MCF 10A (cell line): ENCODE measurements at regions not wholly inside any gene's neighbourhood (a gene's known extent, or its start where the extent isn't known, plus 50 kb on each side); places are given as distances from the start of the nearest gene placed in this dataset.

Experiments
- BruUV-seq: library from RNA; stranded (reverse); fragments of 400-500 nt; replicated peaks from 2 replicates; lab custom pipeline; 2021; lab: Mats Ljungman, UMichigan
- CTCF ChIA-PET: fragments of 300-600 bp; sonication (Branson Sonifier 250); formaldehyde crosslinking; extraction: SDS; loops from one replicate; lab custom pipeline; 2021; ENCODE audit warnings: antibody characterized with exemption, inconsistent platforms; lab: Yijun Ruan, JAX
- POLR2A ChIA-PET: fragments of 300-600, 350-650 bp; sonication (Branson Sonifier 250); formaldehyde crosslinking; extraction: SDS; loops from one replicate; lab custom pipeline; 2020; ENCODE audit warnings: antibody characterized with exemption, inconsistent platforms; lab: Yijun Ruan, JAX
- DNase-seq: peaks from one replicate; pipeline ENCODE4 v3.0.0-alpha.2; 2018; ENCODE audit not compliant: unreplicated experiment
- H3K27ac Mint-ChIP-seq: one replicate; pipeline ENCODE4 v1.8.0; 2022; ENCODE audit warnings: mild to moderate bottlenecking, low read depth, mixed read lengths; ENCODE audit not compliant: unreplicated experiment
- H3K27me3 Mint-ChIP-seq: one replicate; pipeline ENCODE4 v1.8.0; 2022; ENCODE audit warnings: mixed read lengths; ENCODE audit not compliant: insufficient read depth, unreplicated experiment
- H3K36me3 Mint-ChIP-seq: one replicate; pipeline ENCODE4 v1.8.0; 2022; ENCODE audit warnings: mild to moderate bottlenecking, moderate library complexity, mixed read lengths; ENCODE audit not compliant: insufficient read depth, unreplicated experiment
- H3K4me1 Mint-ChIP-seq: one replicate; pipeline ENCODE4 v1.8.0; 2022; ENCODE audit warnings: mixed read lengths; ENCODE audit not compliant: insufficient read depth, unreplicated experiment
- H3K4me3 Mint-ChIP-seq: one replicate; pipeline ENCODE4 v1.8.0; 2022; ENCODE audit warnings: mild to moderate bottlenecking, moderate library complexity, mixed read lengths; ENCODE audit not compliant: unreplicated experiment
- H3K9me3 Mint-ChIP-seq: one replicate; pipeline ENCODE4 v1.8.0; 2022; ENCODE audit warnings: mixed read lengths; ENCODE audit not compliant: unreplicated experiment
- intact Hi-C: fragments of 100-400 bp; cut with micrococcal nuclease; formaldehyde crosslinking; loops from 2 replicates; pipeline ENCODE4 v1.14.1; 2022
- TF ChIP-seq, protein P1 (sequence below): fragments of 200-600 bp; IDR thresholded peaks from one replicate; pipeline ENCODE4 v1.8.0; 2022; ENCODE audit warnings: antibody characterized with exemption, mild to moderate bottlenecking; ENCODE audit not compliant: unreplicated experiment

GRCh38 chr16:79484237-79484636, 116.3 kb downstream of the MAF start:
- TF ChIP-seq, protein P1, sequence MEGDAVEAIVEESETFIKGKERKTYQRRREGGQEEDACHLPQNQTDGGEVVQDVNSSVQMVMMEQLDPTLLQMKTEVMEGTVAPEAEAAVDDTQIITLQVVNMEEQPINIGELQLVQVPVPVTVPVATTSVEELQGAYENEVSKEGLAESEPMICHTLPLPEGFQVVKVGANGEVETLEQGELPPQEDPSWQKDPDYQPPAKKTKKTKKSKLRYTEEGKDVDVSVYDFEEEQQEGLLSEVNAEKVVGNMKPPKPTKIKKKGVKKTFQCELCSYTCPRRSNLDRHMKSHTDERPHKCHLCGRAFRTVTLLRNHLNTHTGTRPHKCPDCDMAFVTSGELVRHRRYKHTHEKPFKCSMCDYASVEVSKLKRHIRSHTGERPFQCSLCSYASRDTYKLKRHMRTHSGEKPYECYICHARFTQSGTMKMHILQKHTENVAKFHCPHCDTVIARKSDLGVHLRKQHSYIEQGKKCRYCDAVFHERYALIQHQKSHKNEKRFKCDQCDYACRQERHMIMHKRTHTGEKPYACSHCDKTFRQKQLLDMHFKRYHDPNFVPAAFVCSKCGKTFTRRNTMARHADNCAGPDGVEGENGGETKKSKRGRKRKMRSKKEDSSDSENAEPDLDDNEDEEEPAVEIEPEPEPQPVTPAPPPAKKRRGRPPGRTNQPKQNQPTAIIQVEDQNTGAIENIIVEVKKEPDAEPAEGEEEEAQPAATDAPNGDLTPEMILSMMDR, result no peak
- intact Hi-C loops, result no loop called here
- BruUV-seq, result no TSS peak
- no peak overlapping the region for H3K4me3 Mint-ChIP-seq
- ChIA-PET CTCF (no interaction called here), POLR2A (no interaction called here)
- no peaks in the 10 kb centered on the region for H3K4me1 Mint-ChIP-seq
- H3K27me3 Mint-ChIP-seq, result peaks cover 56% of the 10 kb centered on the region
- no peak for DNase-seq
- H3K9me3 Mint-ChIP-seq, result peaks cover 5% of the 10 kb centered on the region
- H3K36me3 Mint-ChIP-seq, result no peaks in the 10 kb centered on the region
- no peak overlapping the region for H3K27ac Mint-ChIP-seq

- Mint-ChIP-seq H3K4me1 (no peaks in the 10 kb centered on the region), H3K36me3 (no peaks in the 10 kb centered on the region), H3K27me3 (peaks cover 47% of the 10 kb centered on the region), H3K9me3 (no peaks in the 10 kb centered on the region), H3K27ac (no peak overlapping the region), H3K4me3 (no peak overlapping the region)
- TF ChIP-seq, protein P1, result no peak
- no TSS peak for BruUV-seq
- intact Hi-C loops, result no loop called here
- ChIA-PET POLR2A (interaction anchor here (0.6 kb wide), 1 partner anchor 16 kb away, joined by 3 read pairs; no protein-coding TSS in a partner anchor), CTCF (no interaction called here)
- no peak for DNase-seq
Measured at GRCh38 chr16:79483336-79483735, 117.2 kb downstream of the MAF start.

DNA sequence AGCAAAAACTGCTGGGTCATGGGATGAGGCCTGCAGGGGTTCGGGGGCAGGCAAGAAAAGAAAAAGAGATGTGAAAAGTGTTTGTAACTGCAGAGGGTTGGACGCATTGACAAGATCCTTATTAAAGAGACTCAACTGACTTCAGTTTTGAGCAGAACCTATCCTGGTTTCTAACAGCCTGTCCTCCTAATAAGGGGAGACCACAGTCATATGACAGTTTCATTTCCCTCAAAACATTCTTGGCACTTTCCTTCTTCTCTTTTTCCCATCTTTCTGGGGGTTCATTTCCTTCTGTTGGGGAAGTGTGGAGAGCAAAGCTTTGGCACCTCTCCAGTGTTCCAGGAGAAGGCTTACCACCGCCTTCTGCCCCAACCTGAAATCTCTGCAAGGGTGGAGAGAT, 118.5 kb downstream of the MAF start:
- H3K27me3 Mint-ChIP-seq, result peaks cover 47% of the 10 kb centered on the region

GRCh38 chr16:79480929-79481328, 119.6 kb downstream of the MAF start:
- TF ChIP-seq, protein P1, result no peak
- ChIA-PET POLR2A (no interaction called here), CTCF (no interaction called here)
- BruUV-seq, result no TSS peak
- intact Hi-C loops, result no loop called here
- H3K9me3 Mint-ChIP-seq, result no peaks in the 10 kb centered on the region
- H3K36me3 Mint-ChIP-seq, result no peaks in the 10 kb centered on the region
- DNase-seq, result no peak
- no peak overlapping the region for H3K27ac Mint-ChIP-seq
- H3K4me3 Mint-ChIP-seq, result no peak overlapping the region
- H3K4me1 Mint-ChIP-seq, result no peaks in the 10 kb centered on the region
- peaks cover 54% of the 10 kb centered on the region for H3K27me3 Mint-ChIP-seq

More for the DNA sequence above, 118.5 kb downstream of the MAF start:
- no peaks in the 10 kb centered on the region for H3K36me3 Mint-ChIP-seq
- ChIA-PET POLR2A (no interaction called here), CTCF (no interaction called here)
- no peaks in the 10 kb centered on the region for H3K9me3 Mint-ChIP-seq
- DNase-seq, result no peak
- no peak overlapping the region for H3K4me3 Mint-ChIP-seq
- TF ChIP-seq, protein P1, result no peak
- H3K27ac Mint-ChIP-seq, result no peak overlapping the region
- BruUV-seq, result no TSS peak
- intact Hi-C loops, result no loop called here
- H3K4me1 Mint-ChIP-seq, result no peaks in the 10 kb centered on the region
